Pancreas (tissue), 10 donors: ENCODE measurements at regions not wholly inside any gene's neighbourhood (a gene's known extent, or its start where the extent isn't known, plus 50 kb on each side); places are given as distances from the start of the nearest gene placed in this dataset.

Experiments used
- ATAC-seq, 4 donors: fragments of 200-7000 bp; cut with Tn5 transposase; one replicate each; pipeline versions ENCODE4 v1.8.0 to v1.9.1; 2020; ENCODE audit warnings: mild to moderate bottlenecking in 4 of 4, moderate library complexity in 4 of 4
- DNase-seq, 6 donors: peaks; one replicate each; pipeline ENCODE4 v3.0.0-alpha.2; 2020
- FAIRE-seq: peaks from 2 replicates; lab custom pipeline; 2012; peaks lifted over from hg19 to GRCh38; lab: Jason Lieb, UNC
- H3K27ac ChIP-seq, 4 donors: fragments of 200-600 bp; sonication (generic); 1 replicate in 3 of 4; 2 replicates in 1 of 4; pipeline versions ENCODE4 v1.5.0 to v1.8.0; 2020
- H3K27me3 ChIP-seq, 4 donors: fragments of 200-600 bp; one replicate each; pipeline ENCODE4 v1.8.0; 2021
- H3K36me3 ChIP-seq, 3 donors: fragments of 200-600 bp; sonication (generic) in 1 of 3; one replicate each; pipeline versions ENCODE4 v1.5.0 to v1.8.0; 2020 to 2021
- H3K4me1 ChIP-seq, 3 donors: fragments of 200-600 bp; one replicate each; pipeline ENCODE4 v1.8.0; 2021
- H3K4me3 ChIP-seq, 4 donors: fragments of 200-600 bp; sonication (generic) in 2 of 4; one replicate each; pipeline versions ENCODE4 v1.5.0 to v1.8.0; 2020 to 2021
- H3K9me3 ChIP-seq, 4 donors: fragments of 200-600 bp; one replicate each; pipeline ENCODE4 v1.8.0; 2021
- WGBS, 2 donors: extraction: QIAGEN DNeasy Blood & Tissue Kit; methylation state at CpG; one replicate each; pipeline ENCODE4 v1.1.7; 2013; 5-methylcytosine and 5-hydroxymethylcytosine counted together
- intact Hi-C, 3 donors: fragments of 100-400 bp; cut with DNase I; formaldehyde crosslinking; loops; one replicate each; pipeline versions ENCODE4 v1.11.1 to v1.14.2; 2022
- TF ChIP-seq, protein P1 (sequence below), 4 donors: fragments of 200-600 bp; sonication (generic) in 3 of 4; IDR thresholded peaks; one replicate each; pipeline versions ENCODE4 v1.5.0 to v1.8.0; 2021; ENCODE audit warnings: antibody characterized with exemption in 4 of 4
- donor health status: healthy with polysubstance abuse.
- donor health status: DM: no; HTN: no; CAD: no; lungs with moderate emphysema.
- donor health status: DM: no; HTN: no; CAD: no.
- donor health status: control.
- donor health status: control.
- donor health status: Bipolar disorder and iron deficiency.
- donor health status: DM: yes; HTN: yes; CAD: no.
- donor health status: DM: no; HTN: no; CAD: no.
- donor health status: DM: no; HTN: no; CAD: no.
- donor health status: DM: yes; HTN: yes; CAD: no.

DNA sequence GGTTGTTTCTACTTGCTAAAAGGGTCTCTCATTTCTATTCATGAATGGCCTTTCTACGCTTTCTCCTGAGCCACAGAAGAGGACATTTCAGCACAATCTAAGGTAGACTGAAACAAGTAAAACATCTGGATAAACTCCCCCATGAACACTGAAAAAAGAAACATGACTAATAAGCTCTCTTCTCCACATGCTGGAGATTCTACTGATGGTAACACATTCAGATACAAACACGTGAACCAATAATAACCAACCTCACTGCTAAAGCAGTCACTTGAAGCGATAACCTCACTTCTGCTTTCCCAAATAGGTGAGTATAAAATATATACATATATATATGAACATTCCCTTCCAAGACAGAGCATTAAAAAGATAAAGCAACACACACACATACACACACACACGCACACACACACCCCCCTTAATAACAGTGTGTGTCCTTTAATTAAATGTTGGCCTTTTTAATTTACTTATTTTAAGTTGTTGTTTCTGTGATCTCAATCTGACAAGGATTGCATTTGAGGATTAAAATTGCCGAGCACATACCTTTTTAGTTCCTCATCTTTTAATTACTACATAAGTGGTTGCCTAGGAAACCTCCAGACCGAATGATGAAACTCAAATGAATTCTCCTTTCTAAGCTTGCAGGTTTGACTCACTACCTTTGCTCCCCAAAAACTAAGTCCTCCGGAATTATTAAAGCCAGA, 292.4 kb upstream of the KLF14 start:
- intact Hi-C loops = no loop called here
- TF ChIP-seq, protein P1, sequence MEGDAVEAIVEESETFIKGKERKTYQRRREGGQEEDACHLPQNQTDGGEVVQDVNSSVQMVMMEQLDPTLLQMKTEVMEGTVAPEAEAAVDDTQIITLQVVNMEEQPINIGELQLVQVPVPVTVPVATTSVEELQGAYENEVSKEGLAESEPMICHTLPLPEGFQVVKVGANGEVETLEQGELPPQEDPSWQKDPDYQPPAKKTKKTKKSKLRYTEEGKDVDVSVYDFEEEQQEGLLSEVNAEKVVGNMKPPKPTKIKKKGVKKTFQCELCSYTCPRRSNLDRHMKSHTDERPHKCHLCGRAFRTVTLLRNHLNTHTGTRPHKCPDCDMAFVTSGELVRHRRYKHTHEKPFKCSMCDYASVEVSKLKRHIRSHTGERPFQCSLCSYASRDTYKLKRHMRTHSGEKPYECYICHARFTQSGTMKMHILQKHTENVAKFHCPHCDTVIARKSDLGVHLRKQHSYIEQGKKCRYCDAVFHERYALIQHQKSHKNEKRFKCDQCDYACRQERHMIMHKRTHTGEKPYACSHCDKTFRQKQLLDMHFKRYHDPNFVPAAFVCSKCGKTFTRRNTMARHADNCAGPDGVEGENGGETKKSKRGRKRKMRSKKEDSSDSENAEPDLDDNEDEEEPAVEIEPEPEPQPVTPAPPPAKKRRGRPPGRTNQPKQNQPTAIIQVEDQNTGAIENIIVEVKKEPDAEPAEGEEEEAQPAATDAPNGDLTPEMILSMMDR (IDR thresholded peaks at IDR 0.05) = no peak
- 86 to 87% methylated on average over 7 of the region's 7 CpGs for WGBS, 2 donors
- Histone ChIP-seq H3K27me3 (no peaks in the 10 kb centered on the region), H3K36me3 (no peaks in the 10 kb centered on the region), H3K9me3 (no peaks in the 10 kb centered on the region), H3K27ac (no peak overlapping the region), H3K4me3 (no peak overlapping the region), H3K4me1 (peaks cover 9 to 28% (median 14%) of the 10 kb centered on the region in 3 donors)
- DNase-seq (no peak), ATAC-seq (peak in 1 of 4 donors; percentile 52), FAIRE-seq (no peak)

DNA sequence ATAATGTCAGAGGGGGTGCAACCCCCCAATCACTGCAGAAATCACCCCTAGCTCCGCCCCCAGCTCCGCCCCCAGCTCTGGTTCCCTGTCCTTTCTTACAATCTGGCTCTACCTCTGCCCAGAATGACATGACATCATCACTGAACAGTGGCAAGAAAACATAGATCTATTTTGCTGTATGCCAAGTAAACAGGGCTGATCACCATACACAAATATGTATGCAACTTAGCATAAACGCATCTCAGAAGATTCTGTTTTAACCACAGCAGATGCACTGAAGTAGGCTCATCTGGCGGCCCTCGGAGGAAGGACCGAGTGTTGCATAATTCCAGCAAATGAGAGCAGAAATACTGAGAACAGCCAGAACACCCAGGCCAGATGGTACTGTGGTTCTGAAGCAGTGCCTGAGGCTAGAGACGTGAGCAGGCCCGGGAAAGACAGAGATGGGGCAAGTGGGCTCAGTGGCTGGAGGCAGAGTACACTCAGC, 293.3 kb upstream of the KLF14 start:
- TF ChIP-seq, protein P1 (IDR thresholded peaks at IDR 0.05) = no peak
- ATAC-seq = peak in 3 of 4 donors; percentile 32 to 73 (median 64)
- no peak for DNase-seq
- Histone ChIP-seq H3K27ac (peak overlapping the region in 1 of 4 donors; percentile 24), H3K36me3 (no peaks in the 10 kb centered on the region), H3K4me3 (no peak overlapping the region), H3K27me3 (no peaks in the 10 kb centered on the region), H3K4me1 (peaks cover 9 to 30% (median 14%) of the 10 kb centered on the region in 3 donors), H3K9me3 (no peaks in the 10 kb centered on the region)
- intact Hi-C loops = no loop called here
- FAIRE-seq = no peak
- WGBS, 2 donors = 78 to 80% methylated on average over 8 of the region's 8 CpGs

DNA sequence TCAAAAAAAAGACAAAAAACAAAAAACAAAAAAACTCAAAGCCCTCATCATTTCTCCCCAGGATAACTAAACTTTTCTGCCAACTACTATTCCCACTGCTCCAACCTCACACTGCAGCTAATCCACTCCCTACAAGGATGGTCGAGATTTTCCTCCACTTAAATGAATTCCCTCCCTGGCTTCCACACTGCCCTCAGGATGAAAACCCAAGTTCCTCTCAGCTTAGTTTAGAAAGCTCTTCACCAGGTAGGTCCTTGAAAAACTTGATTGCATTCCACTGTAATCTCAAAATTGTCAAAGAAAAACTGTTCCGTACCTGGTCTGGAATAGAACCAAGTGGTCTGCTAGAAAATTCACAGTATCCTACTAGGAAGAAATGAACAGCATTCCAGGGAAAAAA, 294.3 kb upstream of the KLF14 start:
- Histone ChIP-seq H3K27me3 (no peaks in the 10 kb centered on the region), H3K4me1 (peaks cover 9 to 30% (median 14%) of the 10 kb centered on the region in 3 donors), H3K36me3 (no peaks in the 10 kb centered on the region), H3K4me3 (no peak overlapping the region), H3K9me3 (no peaks in the 10 kb centered on the region), H3K27ac (no peak overlapping the region)
- ATAC-seq (peak in 2 of 4 donors; percentile 30 to 39), FAIRE-seq (no peak), DNase-seq (no peak)
- intact Hi-C loops = no loop called here
- TF ChIP-seq, protein P1 (IDR thresholded peaks at IDR 0.05) = no peak
- WGBS, 2 donors = 24 to 27% methylated on average over 2 of the region's 2 CpGs

DNA sequence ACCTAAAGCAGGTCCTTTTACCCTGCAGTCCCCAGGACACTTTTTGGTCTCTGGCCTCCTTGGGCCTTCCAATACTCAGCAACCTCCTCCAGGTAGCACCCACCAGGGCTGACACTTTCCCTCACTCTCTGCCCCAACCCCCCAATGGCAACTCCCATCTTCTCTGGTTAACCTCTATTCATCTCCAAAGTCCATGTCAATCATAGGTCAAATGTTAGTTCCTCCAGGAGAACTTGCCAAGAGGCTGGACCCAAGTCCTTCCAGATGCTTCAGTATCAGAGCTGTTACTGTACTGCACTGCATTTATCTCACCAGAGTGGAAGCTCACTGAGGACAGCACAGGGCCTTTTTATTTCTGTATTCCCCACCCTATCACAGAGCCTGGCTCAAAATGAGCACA, 295.0 kb upstream of the KLF14 start:
- FAIRE-seq (no peak), ATAC-seq (no peak), DNase-seq (no peak)
- Histone ChIP-seq H3K9me3 (no peaks in the 10 kb centered on the region), H3K4me1 (peaks cover 9 to 30% (median 14%) of the 10 kb centered on the region in 3 donors), H3K27me3 (no peaks in the 10 kb centered on the region), H3K27ac (no peak overlapping the region), H3K4me3 (no peak overlapping the region), H3K36me3 (no peaks in the 10 kb centered on the region)
- intact Hi-C loops = no loop called here
- TF ChIP-seq, protein P1 (IDR thresholded peaks at IDR 0.05) = no peak
